ENCODE measurements at regions not wholly inside any gene's neighbourhood (a gene's known extent, or its start where the extent isn't known, plus 50 kb on each side); places are given as distances from the start of the nearest gene placed in this dataset.

DNA sequence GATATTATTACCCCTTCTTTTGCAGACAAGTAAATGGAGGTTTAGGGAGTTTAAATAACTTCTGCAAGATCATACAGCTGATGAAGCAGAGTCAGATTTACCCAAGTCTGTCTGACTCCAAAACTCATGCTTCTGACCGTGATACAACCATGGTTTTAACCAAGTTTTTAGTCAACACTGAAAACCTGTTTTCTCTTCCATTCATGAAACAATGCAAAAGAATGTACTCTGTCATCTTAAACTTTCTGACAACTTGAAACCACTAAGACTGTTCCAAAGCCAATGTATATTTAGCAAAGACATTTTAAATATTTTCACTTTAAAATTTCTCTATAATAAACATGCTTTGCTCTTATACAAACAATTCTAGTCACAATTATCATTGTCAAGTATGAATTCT is 77.0 kb upstream of the RBMS3 start:
- DNase-seq: no peak

DNA sequence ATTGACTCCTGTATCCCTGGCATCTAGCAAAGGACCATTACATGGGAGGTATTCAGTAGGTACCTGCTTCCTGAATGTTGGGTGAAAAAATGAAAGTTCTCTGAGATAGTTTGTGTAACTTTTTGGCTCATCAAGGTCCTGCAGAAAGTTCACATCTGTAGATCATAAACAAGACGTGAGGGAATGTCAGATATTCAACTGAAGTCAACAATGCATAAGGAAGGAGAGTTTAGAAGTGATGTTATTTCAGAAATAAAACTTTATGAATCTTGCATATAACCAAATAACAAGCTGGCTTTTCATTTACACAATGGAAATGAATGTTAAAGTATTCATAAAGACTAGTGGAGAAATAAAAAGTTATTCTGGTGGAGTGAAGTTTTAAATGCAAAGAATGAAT is 73.4 kb upstream of the RBMS3 start:
- DNase-seq: no peak

- no peak for DNase-seq
Measured at GRCh38 chr3:29212789-29213433, 68.0 kb upstream of the RBMS3 start.

DNA sequence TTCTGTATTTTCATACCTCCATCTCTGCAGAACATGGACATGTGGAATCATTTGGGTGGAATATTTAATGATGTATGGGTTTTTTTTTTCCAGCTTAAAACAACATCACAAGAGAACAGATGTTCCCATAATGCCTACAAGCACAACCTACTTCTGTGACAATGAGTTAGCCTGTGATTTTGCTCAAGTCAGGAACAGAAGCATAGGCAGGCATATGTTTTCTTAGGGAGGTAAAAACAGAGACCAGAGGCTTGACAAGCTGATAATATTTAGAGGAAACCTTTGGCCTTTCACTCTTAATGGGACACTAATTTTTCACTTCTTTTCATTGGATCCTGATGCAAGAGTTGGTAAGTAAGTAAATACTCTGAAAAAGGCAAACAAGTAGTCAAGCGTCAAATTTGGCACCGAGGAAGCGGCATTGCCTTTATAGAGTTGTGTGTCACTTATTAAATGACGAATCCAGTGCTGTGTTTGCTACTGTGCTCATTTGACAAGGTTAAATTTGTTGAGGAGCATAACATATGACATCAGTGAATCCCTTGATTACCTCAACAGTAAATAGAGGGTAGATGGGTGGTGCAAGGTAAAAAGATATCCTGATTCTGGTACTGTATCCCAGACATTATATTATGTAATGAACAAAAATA is 66.7 kb upstream of the RBMS3 start:
- DNase-seq: no peak

GRCh38 chr3:29215948-29216347 is 64.9 kb upstream of the RBMS3 start:
- no peak for DNase-seq

DNA sequence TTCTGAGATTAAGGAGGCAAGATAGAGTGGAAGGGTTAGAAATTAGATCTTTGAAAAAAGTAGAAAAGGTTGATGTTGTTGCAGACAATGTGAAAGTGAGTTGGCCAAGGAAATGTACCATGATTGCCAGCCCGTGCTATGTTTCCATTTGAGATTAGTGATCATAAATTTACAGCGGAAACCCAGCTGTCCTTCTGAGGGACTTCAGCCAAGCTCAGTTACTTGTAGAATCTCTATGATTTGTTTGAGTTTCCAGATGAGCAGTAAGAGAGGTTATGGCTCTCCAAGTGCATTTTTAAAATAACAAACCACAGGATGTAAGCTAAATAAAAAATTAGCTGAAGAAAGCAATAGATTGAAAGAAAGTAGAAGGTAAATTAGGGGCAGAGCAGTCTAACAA is 54.2 kb upstream of the RBMS3 start:
- no peak for DNase-seq

- no peak for DNase-seq
Measured at GRCh38 chr3:29227307-29227706, 53.6 kb upstream of the RBMS3 start.

Measured in NCI-H1436 treated with DMSO at 0.1 percent for 48 hours (cell line).